GM12891 (cell line): ENCODE measurements at regions not wholly inside any gene's neighbourhood (a gene's known extent, or its start where the extent isn't known, plus 50 kb on each side); places are given as distances from the start of the nearest gene placed in this dataset.

Experiments used
- PAX5 ChIP-seq: IDR thresholded peaks from 2 replicates; pipeline ENCODE4 v1.6.1; 2011; ENCODE audit warnings: low read length, moderate library complexity, mild to moderate bottlenecking; ENCODE audit not compliant: insufficient read depth, severe bottlenecking
- POLR2A ChIP-seq: IDR thresholded peaks from 2 replicates; pipeline ENCODE4 v1.6.1; 2011; ENCODE audit warnings: low read depth, low read length, control low read depth
- POLR2AphosphoS5 ChIP-seq: IDR thresholded peaks from 2 replicates; pipeline ENCODE4 v1.6.1; 2011; ENCODE audit warnings: low read depth, low read length, control low read depth
- POU2F2 ChIP-seq: IDR thresholded peaks from 2 replicates; pipeline ENCODE4 v1.6.1; 2011; ENCODE audit warnings: low read depth, mild to moderate bottlenecking, control low read depth, low read length, moderate library complexity
- SPI1 ChIP-seq: IDR thresholded peaks from 2 replicates; pipeline ENCODE4 v1.6.1; 2011; ENCODE audit warnings: low read depth, low read length, control low read depth
- TAF1 ChIP-seq: IDR thresholded peaks from 2 replicates; pipeline ENCODE4 v1.6.1; 2011; ENCODE audit warnings: low read depth, low read length, control low read depth

- TF ChIP-seq SPI1 (no peak), POLR2AphosphoS5 (no peak), POLR2A (no peak), TAF1 (no peak), PAX5 (no peak), POU2F2 (no peak)
Observed at GRCh38 chr6:44771647-44772415, 384.3 kb downstream of the CDC5L start.
